ENCODE measurements at regions not wholly inside any gene's neighbourhood (a gene's known extent, or its start where the extent isn't known, plus 50 kb on each side); places are given as distances from the start of the nearest gene placed in this dataset.

- TF ChIP-seq CTCF (conservative IDR thresholded peaks at IDR 0.05; ENCODE audit: low read depth, low read length) (no peak), EZH2 (IDR thresholded peaks at IDR 0.05; ENCODE audit: borderline replicate concordance, low read depth, low read length, poor library complexity, severe bottlenecking) (no peak)
Observed at GRCh38 chr21:27555996-27556395, 589.1 kb upstream of the ADAMTS5 start.

All from A673 (cell line).